GM23338 (cell line): ENCODE measurements at regions not wholly inside any gene's neighbourhood (a gene's known extent, or its start where the extent isn't known, plus 50 kb on each side); places are given as distances from the start of the nearest gene placed in this dataset.

Experiments
- ATAC-seq: fragments of 200-7000 bp; cut with Tn5 transposase; 3 replicates; pipeline ENCODE4 v1.9.1; 2020
- DNase-seq: peaks from one replicate; pipeline ENCODE4 v3.0.0-alpha.2; 2015; ENCODE audit warnings: low spot score
- H2AFZ ChIP-seq: fragments of 200-600 bp; sonication (generic); 2 replicates; pipeline ENCODE4 v1.8.0; 2016; ENCODE audit warnings: antibody characterized with exemption, mild to moderate bottlenecking, moderate library complexity
- H3F3A ChIP-seq: fragments of 200-600 bp; sonication (generic); replicated peaks from 2 replicates; pipeline ENCODE4 v1.8.0; 2017; ENCODE audit warnings: antibody characterized with exemption, mixed run types, low read depth
- H3K27ac ChIP-seq: fragments of 200-600 bp; sonication (generic); 2 replicates; pipeline ENCODE4 v1.6.1; 2016; ENCODE audit warnings: low read depth
- H3K27me3 ChIP-seq: fragments of 200-600 bp; sonication (generic); 2 replicates; pipeline ENCODE4 v1.8.0; 2016; ENCODE audit warnings: mild to moderate bottlenecking, mixed run types, moderate library complexity; ENCODE audit not compliant: insufficient read depth
- H3K36me3 ChIP-seq: fragments of 200-600 bp; sonication (generic); 2 replicates; pipeline ENCODE4 v1.8.0; 2016; ENCODE audit warnings: mild to moderate bottlenecking; ENCODE audit not compliant: insufficient read depth
- H3K4me1 ChIP-seq: fragments of 200-600 bp; sonication (generic); 2 replicates; pipeline ENCODE4 v1.8.0; 2016; ENCODE audit warnings: mild to moderate bottlenecking, moderate library complexity; ENCODE audit not compliant: insufficient read depth
- H3K4me2 ChIP-seq: fragments of 200-600 bp; sonication (generic); 2 replicates; pipeline ENCODE4 v1.7.1; 2017; ENCODE audit warnings: mixed run types
- H3K4me3 ChIP-seq: fragments of 200-600 bp; sonication (generic); 2 replicates; pipeline ENCODE4 v1.6.1; 2016; ENCODE audit warnings: mixed run types
- H3K79me2 ChIP-seq: fragments of 200-600 bp; sonication (generic); replicated peaks from 2 replicates; pipeline ENCODE4 v1.8.0; 2017; ENCODE audit warnings: mild to moderate bottlenecking; ENCODE audit not compliant: insufficient read depth
- H3K9me2 ChIP-seq: fragments of 200-600 bp; sonication (generic); 2 replicates; pipeline ENCODE4 v1.8.0; 2017; ENCODE audit not compliant: insufficient read depth
- H4K20me1 ChIP-seq: fragments of 200-600 bp; sonication (generic); replicated peaks from 2 replicates; pipeline ENCODE4 v1.8.0; 2017; ENCODE audit warnings: mild to moderate bottlenecking; ENCODE audit not compliant: insufficient read depth
- H3K27ac Mint-ChIP-seq: 2 replicates; pipeline ENCODE4 v1.8.0; 2020; ENCODE audit warnings: inconsistent platforms, mild to moderate bottlenecking, moderate library complexity, mixed read lengths
- H3K27me3 Mint-ChIP-seq: 3 replicates; pipeline ENCODE4 v1.8.0; 2022; ENCODE audit warnings: low read depth, mild to moderate bottlenecking, moderate library complexity, mixed read lengths, inconsistent platforms; ENCODE audit not compliant: insufficient read depth, poor library complexity
- H3K36me3 Mint-ChIP-seq: 3 replicates; pipeline ENCODE4 v1.8.0; 2021; ENCODE audit warnings: low read depth, mild to moderate bottlenecking, inconsistent platforms, moderate library complexity, mixed read lengths
- H3K4me1 Mint-ChIP-seq: 3 replicates; pipeline ENCODE4 v1.8.0; 2020; ENCODE audit warnings: mild to moderate bottlenecking, inconsistent platforms, mixed read lengths
- H3K4me3 Mint-ChIP-seq: 3 replicates; pipeline ENCODE4 v1.8.0; 2021; ENCODE audit warnings: moderate library complexity, mild to moderate bottlenecking, inconsistent platforms, mixed read lengths
- H3K9me3 Mint-ChIP-seq: 3 replicates; pipeline ENCODE4 v1.8.0; 2020; ENCODE audit warnings: moderate library complexity, mild to moderate bottlenecking, inconsistent platforms, mixed read lengths
- CREB1 ChIP-seq: fragments of 250-450 bp; sonication (Bioruptor Pico); IDR thresholded peaks from 2 replicates; pipeline ENCODE4 v1.5.0; 2020; ENCODE audit warnings: low read depth, mild to moderate bottlenecking, moderate library complexity
- EZH2 ChIP-seq: fragments of 200-600 bp; sonication (generic); IDR thresholded peaks from one replicate; pipeline ENCODE4 v1.8.0; 2017; ENCODE audit warnings: antibody characterized with exemption, mild to moderate bottlenecking, low read depth; ENCODE audit not compliant: unreplicated experiment
- EZH2phosphoT487 ChIP-seq: fragments of 200-600 bp; sonication (generic); IDR thresholded peaks from one replicate; pipeline ENCODE4 v1.8.1; 2018; ENCODE audit warnings: antibody characterized with exemption; ENCODE audit not compliant: unreplicated experiment
- JUNB ChIP-seq: IDR thresholded peaks from one replicate; pipeline ENCODE4 v1.6.1; 2016; ENCODE audit warnings: antibody characterized with exemption; ENCODE audit not compliant: unreplicated experiment
- NANOG ChIP-seq: IDR thresholded peaks from 2 replicates; pipeline ENCODE4 v1.6.1; 2016; ENCODE audit warnings: antibody characterized with exemption, borderline replicate concordance
- STAT1 ChIP-seq: IDR thresholded peaks from one replicate; pipeline ENCODE4 v1.6.1; 2016; ENCODE audit warnings: antibody characterized with exemption; ENCODE audit not compliant: unreplicated experiment
- ZNF114 ChIP-seq: fragments of 250-450 bp; sonication (Bioruptor Pico); IDR thresholded peaks from 2 replicates; pipeline ENCODE4 v1.5.0; 2020; ENCODE audit warnings: mild to moderate bottlenecking, moderate library complexity
- ZNF331 ChIP-seq: fragments of 250-450 bp; sonication (Bioruptor Pico); IDR thresholded peaks from 2 replicates; pipeline ENCODE4 v1.5.0; 2020; ENCODE audit warnings: low read depth, mild to moderate bottlenecking, moderate library complexity
- TF ChIP-seq, protein P1 (sequence below): IDR thresholded peaks from one replicate; pipeline ENCODE4 v1.6.1; 2018; ENCODE audit warnings: antibody characterized with exemption; ENCODE audit not compliant: unreplicated experiment
- TF ChIP-seq, protein P2 (sequence below): fragments of 250-450 bp; sonication (Bioruptor Pico); IDR thresholded peaks from 2 replicates; pipeline ENCODE4 v1.5.0; 2020; ENCODE audit warnings: mild to moderate bottlenecking, moderate library complexity
- TF ChIP-seq, protein P3 (sequence below): IDR thresholded peaks from 2 replicates; pipeline ENCODE4 v1.6.1; 2016; ENCODE audit warnings: antibody characterized with exemption

DNA sequence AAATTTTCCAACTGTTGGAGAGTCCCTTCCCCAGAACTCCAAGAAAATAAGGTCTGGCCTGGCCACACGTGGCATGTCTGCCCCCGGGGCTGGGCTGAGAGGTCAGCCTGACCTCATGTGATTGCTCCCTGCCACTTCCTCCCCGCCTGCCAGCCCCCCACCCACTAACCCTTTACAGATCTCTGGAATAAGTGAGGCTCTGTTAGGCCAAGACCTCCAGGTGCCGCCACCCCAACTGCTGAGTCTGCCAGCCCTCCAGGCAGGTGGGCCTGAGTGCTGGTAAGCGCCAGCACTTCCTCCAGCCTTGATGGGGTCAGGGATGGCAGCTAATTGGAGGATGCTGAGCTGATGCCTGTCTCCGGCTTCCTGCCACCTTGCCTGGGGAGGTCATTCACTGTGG, 658.4 kb downstream of the MED13L start:
- Histone ChIP-seq H3K4me3 (no peak overlapping the region), H4K20me1 (no peaks in the 10 kb centered on the region), H2AFZ (no peak overlapping the region), H3K27ac (no peak overlapping the region), H3K27me3 (no peaks in the 10 kb centered on the region), H3F3A (no peaks in the 10 kb centered on the region), H3K4me1 (peaks cover 4% of the 10 kb centered on the region; the same call in 1 of the 2 replicates), H3K9me2 (no peaks in the 10 kb centered on the region), H3K36me3 (no peaks in the 10 kb centered on the region), H3K4me2 (no peak overlapping the region), H3K79me2 (no peaks in the 10 kb centered on the region)
- Mint-ChIP-seq H3K27ac (no peak overlapping the region), H3K27me3 (peaks cover 4% of the 10 kb centered on the region), H3K9me3 (peaks cover 7% of the 10 kb centered on the region; the same call in 2 of the 3 replicates), H3K4me3 (no peak overlapping the region), H3K4me1 (no peaks in the 10 kb centered on the region), H3K36me3 (peaks cover 3% of the 10 kb centered on the region; the same call in 2 of the 3 replicates)
- TF ChIP-seq NANOG (no peak), STAT1 (no peak), CREB1 (CRISPR knock-in tag) (no peak), ZNF331 (CRISPR knock-in tag) (no peak), EZH2phosphoT487 (no peak), JUNB (no peak), ZNF114 (CRISPR knock-in tag) (no peak), EZH2 (no peak)
- TF ChIP-seq, protein P1, sequence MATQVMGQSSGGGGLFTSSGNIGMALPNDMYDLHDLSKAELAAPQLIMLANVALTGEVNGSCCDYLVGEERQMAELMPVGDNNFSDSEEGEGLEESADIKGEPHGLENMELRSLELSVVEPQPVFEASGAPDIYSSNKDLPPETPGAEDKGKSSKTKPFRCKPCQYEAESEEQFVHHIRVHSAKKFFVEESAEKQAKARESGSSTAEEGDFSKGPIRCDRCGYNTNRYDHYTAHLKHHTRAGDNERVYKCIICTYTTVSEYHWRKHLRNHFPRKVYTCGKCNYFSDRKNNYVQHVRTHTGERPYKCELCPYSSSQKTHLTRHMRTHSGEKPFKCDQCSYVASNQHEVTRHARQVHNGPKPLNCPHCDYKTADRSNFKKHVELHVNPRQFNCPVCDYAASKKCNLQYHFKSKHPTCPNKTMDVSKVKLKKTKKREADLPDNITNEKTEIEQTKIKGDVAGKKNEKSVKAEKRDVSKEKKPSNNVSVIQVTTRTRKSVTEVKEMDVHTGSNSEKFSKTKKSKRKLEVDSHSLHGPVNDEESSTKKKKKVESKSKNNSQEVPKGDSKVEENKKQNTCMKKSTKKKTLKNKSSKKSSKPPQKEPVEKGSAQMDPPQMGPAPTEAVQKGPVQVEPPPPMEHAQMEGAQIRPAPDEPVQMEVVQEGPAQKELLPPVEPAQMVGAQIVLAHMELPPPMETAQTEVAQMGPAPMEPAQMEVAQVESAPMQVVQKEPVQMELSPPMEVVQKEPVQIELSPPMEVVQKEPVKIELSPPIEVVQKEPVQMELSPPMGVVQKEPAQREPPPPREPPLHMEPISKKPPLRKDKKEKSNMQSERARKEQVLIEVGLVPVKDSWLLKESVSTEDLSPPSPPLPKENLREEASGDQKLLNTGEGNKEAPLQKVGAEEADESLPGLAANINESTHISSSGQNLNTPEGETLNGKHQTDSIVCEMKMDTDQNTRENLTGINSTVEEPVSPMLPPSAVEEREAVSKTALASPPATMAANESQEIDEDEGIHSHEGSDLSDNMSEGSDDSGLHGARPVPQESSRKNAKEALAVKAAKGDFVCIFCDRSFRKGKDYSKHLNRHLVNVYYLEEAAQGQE: no peak
- TF ChIP-seq, protein P2, sequence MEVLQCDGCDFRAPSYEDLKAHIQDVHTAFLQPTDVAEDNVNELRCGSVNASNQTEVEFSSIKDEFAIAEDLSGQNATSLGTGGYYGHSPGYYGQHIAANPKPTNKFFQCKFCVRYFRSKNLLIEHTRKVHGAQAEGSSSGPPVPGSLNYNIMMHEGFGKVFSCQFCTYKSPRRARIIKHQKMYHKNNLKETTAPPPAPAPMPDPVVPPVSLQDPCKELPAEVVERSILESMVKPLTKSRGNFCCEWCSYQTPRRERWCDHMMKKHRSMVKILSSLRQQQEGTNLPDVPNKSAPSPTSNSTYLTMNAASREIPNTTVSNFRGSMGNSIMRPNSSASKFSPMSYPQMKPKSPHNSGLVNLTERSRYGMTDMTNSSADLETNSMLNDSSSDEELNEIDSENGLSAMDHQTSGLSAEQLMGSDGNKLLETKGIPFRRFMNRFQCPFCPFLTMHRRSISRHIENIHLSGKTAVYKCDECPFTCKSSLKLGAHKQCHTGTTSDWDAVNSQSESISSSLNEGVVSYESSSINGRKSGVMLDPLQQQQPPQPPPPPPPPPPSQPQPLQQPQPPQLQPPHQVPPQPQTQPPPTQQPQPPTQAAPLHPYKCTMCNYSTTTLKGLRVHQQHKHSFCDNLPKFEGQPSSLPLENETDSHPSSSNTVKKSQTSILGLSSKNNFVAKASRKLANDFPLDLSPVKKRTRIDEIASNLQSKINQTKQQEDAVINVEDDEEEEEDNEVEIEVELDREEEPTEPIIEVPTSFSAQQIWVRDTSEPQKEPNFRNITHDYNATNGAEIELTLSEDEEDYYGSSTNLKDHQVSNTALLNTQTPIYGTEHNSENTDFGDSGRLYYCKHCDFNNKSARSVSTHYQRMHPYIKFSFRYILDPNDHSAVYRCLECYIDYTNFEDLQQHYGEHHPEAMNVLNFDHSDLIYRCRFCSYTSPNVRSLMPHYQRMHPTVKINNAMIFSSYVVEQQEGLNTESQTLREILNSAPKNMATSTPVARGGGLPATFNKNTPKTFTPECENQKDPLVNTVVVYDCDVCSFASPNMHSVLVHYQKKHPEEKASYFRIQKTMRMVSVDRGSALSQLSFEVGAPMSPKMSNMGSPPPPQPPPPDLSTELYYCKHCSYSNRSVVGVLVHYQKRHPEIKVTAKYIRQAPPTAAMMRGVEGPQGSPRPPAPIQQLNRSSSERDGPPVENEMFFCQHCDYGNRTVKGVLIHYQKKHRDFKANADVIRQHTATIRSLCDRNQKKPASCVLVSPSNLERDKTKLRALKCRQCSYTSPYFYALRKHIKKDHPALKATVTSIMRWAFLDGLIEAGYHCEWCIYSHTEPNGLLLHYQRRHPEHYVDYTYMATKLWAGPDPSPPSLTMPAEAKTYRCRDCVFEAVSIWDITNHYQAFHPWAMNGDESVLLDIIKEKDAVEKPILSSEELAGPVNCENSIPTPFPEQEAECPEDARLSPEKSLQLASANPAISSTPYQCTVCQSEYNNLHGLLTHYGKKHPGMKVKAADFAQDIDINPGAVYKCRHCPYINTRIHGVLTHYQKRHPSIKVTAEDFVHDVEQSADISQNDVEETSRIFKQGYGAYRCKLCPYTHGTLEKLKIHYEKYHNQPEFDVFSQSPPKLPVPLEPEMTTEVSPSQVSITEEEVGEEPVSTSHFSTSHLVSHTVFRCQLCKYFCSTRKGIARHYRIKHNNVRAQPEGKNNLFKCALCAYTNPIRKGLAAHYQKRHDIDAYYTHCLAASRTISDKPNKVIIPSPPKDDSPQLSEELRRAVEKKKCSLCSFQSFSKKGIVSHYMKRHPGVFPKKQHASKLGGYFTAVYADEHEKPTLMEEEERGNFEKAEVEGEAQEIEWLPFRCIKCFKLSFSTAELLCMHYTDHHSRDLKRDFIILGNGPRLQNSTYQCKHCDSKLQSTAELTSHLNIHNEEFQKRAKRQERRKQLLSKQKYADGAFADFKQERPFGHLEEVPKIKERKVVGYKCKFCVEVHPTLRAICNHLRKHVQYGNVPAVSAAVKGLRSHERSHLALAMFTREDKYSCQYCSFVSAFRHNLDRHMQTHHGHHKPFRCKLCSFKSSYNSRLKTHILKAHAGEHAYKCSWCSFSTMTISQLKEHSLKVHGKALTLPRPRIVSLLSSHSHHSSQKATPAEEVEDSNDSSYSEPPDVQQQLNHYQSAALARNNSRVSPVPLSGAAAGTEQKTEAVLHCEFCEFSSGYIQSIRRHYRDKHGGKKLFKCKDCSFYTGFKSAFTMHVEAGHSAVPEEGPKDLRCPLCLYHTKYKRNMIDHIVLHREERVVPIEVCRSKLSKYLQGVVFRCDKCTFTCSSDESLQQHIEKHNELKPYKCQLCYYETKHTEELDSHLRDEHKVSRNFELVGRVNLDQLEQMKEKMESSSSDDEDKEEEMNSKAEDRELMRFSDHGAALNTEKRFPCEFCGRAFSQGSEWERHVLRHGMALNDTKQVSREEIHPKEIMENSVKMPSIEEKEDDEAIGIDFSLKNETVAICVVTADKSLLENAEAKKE (CRISPR knock-in tag): no peak
- TF ChIP-seq, protein P3, sequence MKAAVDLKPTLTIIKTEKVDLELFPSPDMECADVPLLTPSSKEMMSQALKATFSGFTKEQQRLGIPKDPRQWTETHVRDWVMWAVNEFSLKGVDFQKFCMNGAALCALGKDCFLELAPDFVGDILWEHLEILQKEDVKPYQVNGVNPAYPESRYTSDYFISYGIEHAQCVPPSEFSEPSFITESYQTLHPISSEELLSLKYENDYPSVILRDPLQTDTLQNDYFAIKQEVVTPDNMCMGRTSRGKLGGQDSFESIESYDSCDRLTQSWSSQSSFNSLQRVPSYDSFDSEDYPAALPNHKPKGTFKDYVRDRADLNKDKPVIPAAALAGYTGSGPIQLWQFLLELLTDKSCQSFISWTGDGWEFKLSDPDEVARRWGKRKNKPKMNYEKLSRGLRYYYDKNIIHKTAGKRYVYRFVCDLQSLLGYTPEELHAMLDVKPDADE: no peak
- no peak for DNase-seq
- ATAC-seq: no peak
